GM12873 (cell line): ENCODE measurements at regions not wholly inside any gene's neighbourhood (a gene's known extent, or its start where the extent isn't known, plus 50 kb on each side); places are given as distances from the start of the nearest gene placed in this dataset.

ENCODE experiments used
- TF ChIP-seq, protein P1 (sequence below): IDR thresholded peaks from 2 replicates; pipeline ENCODE4 v1.5.1; 2012; ENCODE audit warnings: low read depth, mild to moderate bottlenecking, moderate library complexity, low read length, control low read depth; ENCODE audit not compliant: insufficient read depth; ENCODE audit errors: missing control alignments

DNA sequence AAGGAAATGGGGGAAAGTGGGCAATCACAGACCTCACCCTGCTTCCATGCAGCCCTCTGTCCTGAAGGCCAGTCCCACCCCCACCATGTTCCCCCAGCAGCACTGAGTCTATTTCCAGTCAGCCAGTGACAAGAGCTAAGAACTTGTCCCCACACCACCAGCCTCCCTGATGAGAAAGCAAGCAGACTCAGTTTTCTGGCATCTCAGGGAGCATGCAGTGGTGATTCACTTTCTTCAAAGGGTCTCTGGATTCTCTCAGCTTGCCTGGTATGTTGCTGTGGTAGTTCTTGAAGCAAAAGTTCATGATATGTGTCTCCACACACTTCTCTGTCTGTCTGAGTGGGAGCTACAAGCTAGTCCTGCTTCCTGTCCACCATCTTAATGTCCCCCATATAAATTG lies 799.9 kb upstream of the TYRP1 start:
- TF ChIP-seq, protein P1, sequence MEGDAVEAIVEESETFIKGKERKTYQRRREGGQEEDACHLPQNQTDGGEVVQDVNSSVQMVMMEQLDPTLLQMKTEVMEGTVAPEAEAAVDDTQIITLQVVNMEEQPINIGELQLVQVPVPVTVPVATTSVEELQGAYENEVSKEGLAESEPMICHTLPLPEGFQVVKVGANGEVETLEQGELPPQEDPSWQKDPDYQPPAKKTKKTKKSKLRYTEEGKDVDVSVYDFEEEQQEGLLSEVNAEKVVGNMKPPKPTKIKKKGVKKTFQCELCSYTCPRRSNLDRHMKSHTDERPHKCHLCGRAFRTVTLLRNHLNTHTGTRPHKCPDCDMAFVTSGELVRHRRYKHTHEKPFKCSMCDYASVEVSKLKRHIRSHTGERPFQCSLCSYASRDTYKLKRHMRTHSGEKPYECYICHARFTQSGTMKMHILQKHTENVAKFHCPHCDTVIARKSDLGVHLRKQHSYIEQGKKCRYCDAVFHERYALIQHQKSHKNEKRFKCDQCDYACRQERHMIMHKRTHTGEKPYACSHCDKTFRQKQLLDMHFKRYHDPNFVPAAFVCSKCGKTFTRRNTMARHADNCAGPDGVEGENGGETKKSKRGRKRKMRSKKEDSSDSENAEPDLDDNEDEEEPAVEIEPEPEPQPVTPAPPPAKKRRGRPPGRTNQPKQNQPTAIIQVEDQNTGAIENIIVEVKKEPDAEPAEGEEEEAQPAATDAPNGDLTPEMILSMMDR: no peak

DNA sequence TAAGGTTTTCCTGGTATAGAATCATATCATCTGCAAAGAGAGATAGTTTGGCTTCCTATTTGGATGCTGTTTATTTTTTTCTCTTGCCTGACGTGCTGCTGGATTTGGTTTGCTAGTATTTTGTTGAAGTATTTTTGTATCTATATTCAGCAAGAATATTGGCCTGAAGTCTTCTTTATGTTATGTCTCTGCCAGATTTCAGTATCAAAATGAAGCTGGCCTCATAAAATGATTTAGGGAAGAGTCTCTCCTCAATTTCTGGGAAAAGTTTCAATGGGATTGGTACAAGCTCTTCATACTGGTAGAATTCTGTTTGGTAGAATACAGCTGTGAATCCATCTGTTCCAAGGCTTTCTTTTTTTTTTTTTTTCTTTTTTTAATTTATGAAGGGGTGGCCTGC lies 799.0 kb upstream of the TYRP1 start:
- TF ChIP-seq, protein P1: no peak

DNA sequence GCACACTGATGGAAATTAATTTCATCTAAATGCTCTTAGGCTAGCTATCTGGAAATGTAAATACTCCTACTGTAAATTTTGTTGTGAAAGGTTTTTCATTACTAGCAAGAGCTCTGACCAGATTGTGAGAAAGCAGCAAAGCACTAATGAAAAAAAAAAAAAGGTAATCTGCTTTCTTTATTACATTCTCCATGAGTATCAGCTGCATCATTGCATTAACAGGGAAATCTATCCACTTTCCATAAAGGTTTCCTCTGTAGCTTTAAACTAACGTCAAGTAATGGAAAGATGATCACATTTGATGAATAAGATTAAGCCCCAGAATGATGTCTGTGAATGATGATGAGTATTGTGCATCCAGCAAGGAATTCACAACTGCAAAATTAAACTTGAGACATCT lies 790.6 kb upstream of the TYRP1 start:
- TF ChIP-seq, protein P1: no peak

DNA sequence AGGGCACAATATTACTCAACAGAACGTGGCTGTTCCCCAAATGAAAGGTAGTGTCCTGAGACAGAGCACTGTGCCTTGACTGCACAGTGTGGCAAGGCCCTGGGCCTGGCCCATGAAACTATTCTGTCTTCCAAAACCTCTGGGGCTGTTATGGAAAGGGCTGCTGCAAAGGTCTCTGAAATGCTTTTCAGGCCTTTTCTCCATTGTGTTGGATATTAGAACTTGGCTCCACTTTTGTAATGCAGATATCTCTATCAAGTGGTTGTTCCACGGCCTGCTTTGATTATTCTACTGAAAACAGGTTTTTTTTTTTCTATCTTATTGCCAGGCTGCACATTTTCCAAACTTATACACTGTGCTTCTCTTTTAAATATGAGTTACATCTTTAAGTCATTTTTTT lies 777.5 kb upstream of the TYRP1 start:
- TF ChIP-seq, protein P1: no peak

GRCh38 chr9:11928871-11929321 lies 764.3 kb upstream of the TYRP1 start:
- TF ChIP-seq, protein P1: no peak

DNA sequence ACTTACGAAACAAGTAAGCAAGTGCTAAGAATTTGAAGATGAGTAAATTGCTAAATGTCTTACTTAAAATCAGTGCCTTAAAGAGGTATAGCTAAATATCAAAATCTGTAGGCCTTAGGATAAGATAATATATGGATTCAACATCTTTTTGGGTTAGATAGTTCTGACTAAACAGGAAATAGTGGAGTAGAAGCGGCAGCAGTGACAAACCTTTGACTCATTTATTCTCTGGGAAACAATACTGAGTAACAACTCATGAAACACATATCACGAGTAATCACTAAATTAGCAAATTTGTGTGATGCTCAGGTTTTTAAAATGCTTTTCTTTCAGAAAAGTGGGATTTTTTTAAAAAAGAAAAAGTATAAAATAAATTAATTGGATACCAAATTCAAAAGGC lies 762.1 kb upstream of the TYRP1 start:
- TF ChIP-seq, protein P1: no peak

GRCh38 chr9:11931751-11932150 lies 761.4 kb upstream of the TYRP1 start:
- TF ChIP-seq, protein P1: no peak

GRCh38 chr9:11933926-11934325 lies 759.3 kb upstream of the TYRP1 start:
- TF ChIP-seq, protein P1: no peak
